A673 (cell line): ENCODE measurements at regions not wholly inside any gene's neighbourhood (a gene's known extent, or its start where the extent isn't known, plus 50 kb on each side); places are given as distances from the start of the nearest gene placed in this dataset.

ENCODE experiments used
- BruUV-seq: library from RNA; stranded (reverse); fragments of 400-500 nt; replicated peaks from 2 replicates; lab custom pipeline; 2021; lab: Mats Ljungman, UMichigan
- CTCF ChIA-PET: fragments of 300-600 bp; sonication (Branson Sonifier 250); formaldehyde crosslinking; loops from one replicate; lab custom pipeline; 2022; ENCODE audit warnings: antibody characterized with exemption; lab: Charles Lee
- POLR2A ChIA-PET: fragments of 300-600 bp; sonication (Branson Sonifier 250); formaldehyde crosslinking; loops from one replicate; lab custom pipeline; 2022; ENCODE audit warnings: antibody characterized with exemption; ENCODE audit not compliant: low non-redundant PET; lab: Charles Lee
- DNase-seq: peaks from one replicate; pipeline ENCODE4 v3.0.0-alpha.2; 2015; ENCODE audit warnings: low spot score
- H3K27ac ChIP-seq: fragments of 200-600 bp; sonication (generic); 2 replicates; pipeline ENCODE4 v1.5.1; 2016; ENCODE audit warnings: mixed run types, low read depth, mild to moderate bottlenecking, mixed read lengths, antibody characterized with exemption, low read length; ENCODE audit not compliant: poor library complexity, severe bottlenecking
- H3K27me3 ChIP-seq: fragments of 200-600 bp; sonication (generic); replicated peaks from 2 replicates; pipeline ENCODE4 v1.6.1; 2017; ENCODE audit warnings: mixed run types, low read depth, mild to moderate bottlenecking, mixed read lengths, antibody characterized with exemption, low read length; ENCODE audit not compliant: insufficient read depth, poor library complexity
- H3K36me3 ChIP-seq: fragments of 200-600 bp; sonication (generic); 2 replicates; pipeline ENCODE4 v1.6.1; 2016; ENCODE audit warnings: mixed run types, mild to moderate bottlenecking, mixed read lengths, antibody characterized with exemption, low read length; ENCODE audit not compliant: insufficient read depth, poor library complexity, severe bottlenecking
- H3K4me1 ChIP-seq: fragments of 200-600 bp; sonication (generic); 2 replicates; pipeline ENCODE4 v1.6.1; 2017; ENCODE audit warnings: mixed run types, mild to moderate bottlenecking, mixed read lengths, antibody characterized with exemption, low read length; ENCODE audit not compliant: insufficient read depth, poor library complexity, severe bottlenecking
- H3K4me3 ChIP-seq: fragments of 200-600 bp; sonication (generic); 2 replicates; pipeline ENCODE4 v1.5.1; 2016; ENCODE audit warnings: low read depth, mixed run types, mild to moderate bottlenecking, mixed read lengths, low read length; ENCODE audit not compliant: poor library complexity, severe bottlenecking
- H3K9me3 ChIP-seq: fragments of 200-600 bp; sonication (generic); 2 replicates; pipeline ENCODE4 v1.6.1; 2016; ENCODE audit warnings: mixed run types, low read depth, mild to moderate bottlenecking, mixed read lengths, antibody characterized with exemption, low read length; ENCODE audit not compliant: poor library complexity, severe bottlenecking
- CTCF ChIP-seq: fragments of 300-800, 200-600 bp; sonication (generic); conservative IDR thresholded peaks from 2 replicates; pipeline ENCODE4 v1.5.1; 2017; ENCODE audit warnings: low read depth, mild to moderate bottlenecking, antibody characterized with exemption, low read length, moderate library complexity, mixed read lengths
- EZH2 ChIP-seq: fragments of 200-600 bp; sonication (generic); IDR thresholded peaks from 2 replicates; pipeline ENCODE4 v1.6.1; 2017; ENCODE audit warnings: borderline replicate concordance, low read depth, mild to moderate bottlenecking, mixed read lengths, antibody characterized with exemption, low read length; ENCODE audit not compliant: poor library complexity, severe bottlenecking
- intact Hi-C: fragments of 100-400 bp; cut with micrococcal nuclease; formaldehyde crosslinking; loops from one replicate; pipeline ENCODE4 v1.10.0; 2022; ENCODE audit not compliant: unreplicated experiment

- H3K36me3 ChIP-seq = no peaks in the 10 kb centered on the region
- H3K27ac ChIP-seq = no peak overlapping the region
- TF ChIP-seq CTCF (no peak), EZH2 (no peak)
- POLR2A ChIA-PET = no interaction called here
- CTCF ChIA-PET = no interaction called here
- no peak for DNase-seq
- H3K4me3 ChIP-seq = no peak overlapping the region
- no peaks in the 10 kb centered on the region for H3K9me3 ChIP-seq
- H3K27me3 ChIP-seq = no peaks in the 10 kb centered on the region
- BruUV-seq = no TSS peak
- no peaks in the 10 kb centered on the region for H3K4me1 ChIP-seq
- intact Hi-C loops = no loop called here
Observed at GRCh38 chr2:207243601-207244000, 77.9 kb upstream of the KLF7 start.

DNA sequence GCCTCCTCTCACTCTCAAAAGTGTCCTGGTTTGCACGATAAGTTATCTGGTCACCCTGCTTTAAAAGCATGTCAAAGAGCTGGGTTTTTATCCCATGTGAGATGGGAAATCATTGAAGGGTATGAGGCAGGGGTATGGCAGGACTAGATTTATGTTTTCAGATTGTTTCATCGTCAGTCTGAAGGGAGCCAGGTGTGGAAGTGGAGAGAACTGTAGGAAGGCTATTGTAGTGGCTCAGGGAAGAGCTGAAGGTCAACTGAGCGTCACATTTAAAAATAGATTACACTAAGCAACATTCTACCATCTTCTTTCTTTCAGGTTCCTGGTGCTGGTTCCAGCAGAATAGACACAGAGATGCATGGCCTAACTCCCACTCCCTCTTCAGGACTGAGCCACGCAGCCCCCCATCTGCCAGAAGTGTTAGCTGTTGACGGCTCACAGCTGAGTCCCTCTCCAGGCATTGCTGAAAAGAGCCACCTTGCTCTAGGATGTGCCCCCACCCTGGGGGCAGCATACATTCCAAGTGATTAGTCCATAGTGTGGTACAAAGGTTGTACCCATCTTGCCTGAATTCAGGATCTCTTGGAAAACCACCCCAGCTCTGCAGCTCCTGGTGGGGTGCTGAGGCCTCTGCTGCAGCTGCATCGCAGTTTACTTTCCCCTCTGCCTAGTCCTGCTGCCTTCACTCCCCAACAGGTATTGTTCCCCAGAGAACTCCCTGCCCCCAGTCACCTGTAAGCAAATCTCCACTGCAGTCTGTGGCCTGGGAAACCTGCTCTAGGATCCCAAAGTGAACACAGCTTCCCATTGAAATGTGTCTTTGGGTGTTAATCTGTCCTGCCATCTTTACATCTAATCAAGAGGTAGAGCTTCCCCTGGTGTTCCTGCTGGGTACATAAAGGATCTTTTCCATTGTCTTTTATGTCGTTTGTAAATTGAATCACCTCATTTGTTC, 79.5 kb upstream of the KLF7 start:
- POLR2A ChIA-PET = no interaction called here
- H3K4me3 ChIP-seq = no peak overlapping the region
- no TSS peak for BruUV-seq
- intact Hi-C loops = no loop called here
- no peak overlapping the region for H3K27ac ChIP-seq
- TF ChIP-seq CTCF (no peak), EZH2 (no peak)
- H3K4me1 ChIP-seq = no peaks in the 10 kb centered on the region
- no peak for DNase-seq
- CTCF ChIA-PET = no interaction called here
- H3K27me3 ChIP-seq = no peaks in the 10 kb centered on the region
- no peaks in the 10 kb centered on the region for H3K36me3 ChIP-seq
- H3K9me3 ChIP-seq = no peaks in the 10 kb centered on the region

DNA sequence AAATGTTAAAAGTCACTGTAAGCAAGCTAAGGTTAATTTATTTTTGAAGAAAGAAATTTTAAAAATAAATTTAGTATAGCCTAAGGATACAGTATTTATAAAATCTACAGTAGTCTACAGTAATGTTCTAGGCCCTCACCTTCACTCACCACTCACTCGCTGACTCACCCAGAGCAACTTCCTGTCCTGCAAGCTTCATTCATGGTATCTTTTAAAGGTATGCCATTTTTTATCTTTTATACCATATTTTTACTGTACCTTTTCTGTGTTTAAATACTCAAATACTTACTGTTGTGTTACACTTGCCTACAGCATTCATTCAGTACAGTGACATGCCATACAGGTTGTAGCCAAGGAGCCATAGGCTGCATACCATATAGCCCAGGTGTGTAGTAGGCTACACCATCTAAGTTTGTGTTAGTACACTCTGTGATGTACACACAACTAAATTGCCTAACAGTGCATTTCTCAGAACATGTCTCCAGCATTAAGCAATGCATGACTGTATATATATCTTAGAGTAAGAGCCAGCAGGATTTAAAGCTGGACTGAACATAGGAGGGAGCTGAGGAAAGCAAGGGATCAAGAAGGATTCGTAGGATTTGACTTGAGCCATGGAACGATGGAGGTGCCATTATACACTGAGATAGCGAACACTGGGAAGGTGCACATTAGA, 83.1 kb upstream of the KLF7 start:
- ChIA-PET POLR2A (no interaction called here), CTCF (no interaction called here)
- BruUV-seq = no TSS peak
- intact Hi-C loops = no loop called here
- no peaks in the 10 kb centered on the region for H3K9me3 ChIP-seq
- no peak overlapping the region for H3K4me3 ChIP-seq
- TF ChIP-seq CTCF (no peak), EZH2 (no peak)
- H3K4me1 ChIP-seq = no peaks in the 10 kb centered on the region
- no peak overlapping the region for H3K27ac ChIP-seq
- H3K27me3 ChIP-seq = no peaks in the 10 kb centered on the region
- H3K36me3 ChIP-seq = no peaks in the 10 kb centered on the region
- DNase-seq = no peak
